HEK293 (cell line): ENCODE measurements at regions not wholly inside any gene's neighbourhood (a gene's known extent, or its start where the extent isn't known, plus 50 kb on each side); places are given as distances from the start of the nearest gene placed in this dataset.
"Not testable (repeated sequence)": the region's sequence is repeated elsewhere in the genome, so short reads cannot be mapped to it uniquely, and the experiment has no call there.

Experiments
- CTCF ChIA-PET: fragments of 350-600 bp; formaldehyde crosslinking; extraction: SDS; loops from one replicate; lab custom pipeline; 2021; ENCODE audit warnings: antibody characterized with exemption; lab: Yijun Ruan, JAX
- POLR2A ChIA-PET: fragments of 300-600 bp; formaldehyde crosslinking; extraction: SDS; loops from one replicate; lab custom pipeline; 2020; ENCODE audit warnings: antibody characterized with exemption, inconsistent platforms; lab: Yijun Ruan, JAX
- H3K27ac ChIP-seq: fragments of 200-500 bp; sonication (Bioruptor generic); 2 replicates; pipeline ENCODE4 v1.5.1; 2014; ENCODE audit warnings: low read depth, low read length, control low read depth, inconsistent platforms; ENCODE audit errors: extremely low read depth
- H3K36me3 ChIP-seq, 2 experiments: fragments of 200-500 bp in 1 of 2; sonication (Bioruptor generic) in 1 of 2; 1 replicate in 1 of 2; 2 replicates in 1 of 2; pipeline ENCODE4 v1.5.1; 2014 to 2017; ENCODE audit warnings: inconsistent platforms in 2 of 2, low read length in 2 of 2; ENCODE audit not compliant: control insufficient read depth in 2 of 2, insufficient read depth in 1 of 2
- H3K4me1 ChIP-seq: fragments of 200-500 bp; sonication (Bioruptor generic); 2 replicates; pipeline ENCODE4 v1.5.1; 2014; ENCODE audit warnings: mild to moderate bottlenecking, low read length, inconsistent platforms; ENCODE audit not compliant: control insufficient read depth, insufficient read depth
- H3K4me3 ChIP-seq: 2 replicates; pipeline ENCODE4 v1.5.1; 2011; ENCODE audit warnings: low read depth, mild to moderate bottlenecking, control low read depth, low read length, moderate library complexity
- H3K9me3 ChIP-seq: fragments of 200-500 bp; sonication (Bioruptor generic); 2 replicates; pipeline ENCODE4 v1.5.1; 2014; ENCODE audit warnings: low read depth, low read length, inconsistent platforms; ENCODE audit not compliant: control insufficient read depth, insufficient read depth
- BCL11A ChIP-seq: fragments of 450-650 bp; formaldehyde crosslinking; IDR thresholded peaks from 2 replicates; pipeline ENCODE4 v1.5.1; 2016; ENCODE audit warnings: low read depth, missing biosample characterization, missing genetic modification characterization
- BCL11B ChIP-seq: fragments of 450-650 bp; formaldehyde crosslinking; IDR thresholded peaks from 2 replicates; pipeline ENCODE4 v1.5.1; 2016; ENCODE audit warnings: low read depth, missing biosample characterization, missing genetic modification characterization
- HOXC10 ChIP-seq: sonication (generic); formaldehyde crosslinking; IDR thresholded peaks from 2 replicates; pipeline ENCODE4 v1.8.1; 2023; ENCODE audit warnings: mild to moderate bottlenecking, missing genetic modification reagents
- KLF7 ChIP-seq: fragments of 450-650 bp; formaldehyde crosslinking; IDR thresholded peaks from 2 replicates; pipeline ENCODE4 v1.5.1; 2016; ENCODE audit warnings: missing biosample characterization, missing genetic modification characterization, borderline replicate concordance
- KLF8 ChIP-seq: fragments of 450-650 bp; formaldehyde crosslinking; IDR thresholded peaks from 2 replicates; pipeline ENCODE4 v1.5.1; 2016; ENCODE audit warnings: missing biosample characterization, missing genetic modification characterization
- MYNN ChIP-seq: fragments of 450-650 bp; formaldehyde crosslinking; IDR thresholded peaks from 2 replicates; pipeline ENCODE4 v1.5.1; 2016; ENCODE audit warnings: missing biosample characterization, missing genetic modification characterization, borderline replicate concordance
- SETDB1 ChIP-seq: IDR thresholded peaks from one replicate; pipeline ENCODE4 v1.6.1; 2017; ENCODE audit warnings: mild to moderate bottlenecking, low read length, moderate library complexity, mixed read lengths; ENCODE audit not compliant: insufficient read length
- SP3 ChIP-seq: fragments of 450-650 bp; formaldehyde crosslinking; IDR thresholded peaks from 2 replicates; pipeline ENCODE4 v1.5.1; 2016; ENCODE audit warnings: missing biosample characterization, missing genetic modification characterization
- ZFHX2 ChIP-seq: fragments of 450-650 bp; formaldehyde crosslinking; conservative IDR thresholded peaks from 2 replicates; pipeline ENCODE4 v1.5.1; 2016; ENCODE audit warnings: missing biosample characterization, missing genetic modification characterization
- ZNF146 ChIP-seq: fragments of 450-650 bp; formaldehyde crosslinking; IDR thresholded peaks from 2 replicates; pipeline ENCODE4 v1.5.1; 2016; ENCODE audit warnings: missing biosample characterization, missing genetic modification characterization
- ZNF169 ChIP-seq: fragments of 450-650 bp; formaldehyde crosslinking; IDR thresholded peaks from 2 replicates; pipeline ENCODE4 v1.5.1; 2016; ENCODE audit warnings: missing biosample characterization, missing genetic modification characterization
- ZNF202 ChIP-seq: fragments of 450-650 bp; formaldehyde crosslinking; IDR thresholded peaks from 2 replicates; pipeline ENCODE4 v1.5.1; 2016; ENCODE audit warnings: missing biosample characterization, missing genetic modification characterization, borderline replicate concordance
- ZNF221 ChIP-seq: fragments of 450-650 bp; formaldehyde crosslinking; IDR thresholded peaks from 2 replicates; pipeline ENCODE4 v1.5.1; 2017; ENCODE audit warnings: missing biosample characterization, missing genetic modification characterization, borderline replicate concordance
- ZNF26 ChIP-seq: fragments of 450-650 bp; formaldehyde crosslinking; IDR thresholded peaks from 2 replicates; pipeline ENCODE4 v1.5.1; 2016; ENCODE audit warnings: missing biosample characterization, missing genetic modification characterization
- ZNF280C ChIP-seq: fragments of 450-650 bp; formaldehyde crosslinking; IDR thresholded peaks from 2 replicates; pipeline ENCODE4 v1.5.1; 2016; ENCODE audit warnings: missing biosample characterization, missing genetic modification characterization
- ZNF488 ChIP-seq: fragments of 450-650 bp; formaldehyde crosslinking; IDR thresholded peaks from 2 replicates; pipeline ENCODE4 v1.5.1; 2016; ENCODE audit warnings: missing biosample characterization, missing genetic modification characterization
- ZNF549 ChIP-seq: fragments of 450-650 bp; IDR thresholded peaks from 2 replicates; pipeline ENCODE4 v1.5.1; 2018; ENCODE audit warnings: missing biosample characterization, missing genetic modification characterization, mild to moderate bottlenecking, inconsistent platforms, moderate library complexity
- ZNF558 ChIP-seq: fragments of 450-650 bp; formaldehyde crosslinking; IDR thresholded peaks from 2 replicates; pipeline ENCODE4 v1.5.1; 2016; ENCODE audit warnings: missing biosample characterization, missing genetic modification characterization
- ZNF561 ChIP-seq: fragments of 450-650 bp; IDR thresholded peaks from 2 replicates; pipeline ENCODE4 v1.5.1; 2018; ENCODE audit warnings: missing biosample characterization, missing genetic modification characterization, borderline replicate concordance
- ZNF624 ChIP-seq: fragments of 450-650 bp; formaldehyde crosslinking; IDR thresholded peaks from 2 replicates; pipeline ENCODE4 v1.5.1; 2017; ENCODE audit warnings: missing biosample characterization, missing genetic modification characterization
- ZNF654 ChIP-seq: fragments of 450-650 bp; formaldehyde crosslinking; IDR thresholded peaks from 2 replicates; pipeline ENCODE4 v1.5.1; 2016; ENCODE audit warnings: low read depth, missing biosample characterization, missing genetic modification characterization
- ZNF664 ChIP-seq: fragments of 450-650 bp; formaldehyde crosslinking; IDR thresholded peaks from 2 replicates; pipeline ENCODE4 v1.5.1; 2016; ENCODE audit warnings: missing biosample characterization, missing genetic modification characterization
- ZNF785 ChIP-seq: fragments of 450-650 bp; formaldehyde crosslinking; IDR thresholded peaks from 2 replicates; pipeline ENCODE4 v1.5.1; 2016; ENCODE audit warnings: missing biosample characterization, missing genetic modification characterization
- ZSCAN4 ChIP-seq: fragments of 450-650 bp; formaldehyde crosslinking; IDR thresholded peaks from 2 replicates; pipeline ENCODE4 v1.5.1; 2017; ENCODE audit warnings: missing biosample characterization, missing genetic modification characterization

GRCh38 chr6:139954463-139955071 lies 580.1 kb upstream of the CITED2 start:
- H3K4me1 ChIP-seq: no peaks in the 10 kb centered on the region
- POLR2A ChIA-PET: no interaction called here

GRCh38 chr6:139953780-139954179 lies 579.3 kb upstream of the CITED2 start:
- H3K4me1 ChIP-seq, H3K36me3 ChIP-seq, CTCF ChIA-PET, H3K27ac ChIP-seq, H3K9me3 ChIP-seq, H3K4me3 ChIP-seq, POLR2A ChIA-PET: not testable (repeated sequence)

More at GRCh38 chr6:139954463-139955071, 580.1 kb upstream of the CITED2 start:
- TF ChIP-seq ZNF561 (tag by site-specific recombination) (no peak), ZNF664 (tag by site-specific recombination) (no peak), ZNF654 (tag by site-specific recombination) (no peak), ZNF146 (no peak), SETDB1 (peak; percentile 91), ZFHX2 (no peak), BCL11B (no peak), ZNF549 (tag by site-specific recombination) (no peak), HOXC10 (CRISPR knock-in tag) (no peak), ZNF624 (tag by site-specific recombination) (no peak), ZNF558 (tag by site-specific recombination) (peak; percentile 91)
- TF ChIP-seq, all 188 proteins: peak for 2
- Histone ChIP-seq H3K4me3 (no peak overlapping the region), H3K36me3 (no peaks in the 10 kb centered on the region), H3K27ac (no peak overlapping the region), H3K9me3 (no peaks in the 10 kb centered on the region)
- CTCF ChIA-PET: no interaction called here

GRCh38 chr6:139951172-139951571 lies 576.7 kb upstream of the CITED2 start:
- POLR2A ChIA-PET: no interaction called here
- TF ChIP-seq ZNF169 (tag by site-specific recombination) (no peak), SP3 (tag by site-specific recombination) (no peak), ZNF146 (0 out of 2 replicates have a peak, but pooled peaks have one; percentile 25), ZSCAN4 (tag by site-specific recombination) (no peak), ZNF488 (no peak)
- Histone ChIP-seq H3K27ac (no peak overlapping the region), H3K36me3 (no peaks in the 10 kb centered on the region), H3K4me1 (no peaks in the 10 kb centered on the region), H3K9me3 (no peaks in the 10 kb centered on the region), H3K4me3 (no peak overlapping the region)
- CTCF ChIA-PET: no interaction called here

- H3K9me3 ChIP-seq: no peaks in the 10 kb centered on the region
- POLR2A ChIA-PET: no interaction called here
- H3K27ac ChIP-seq: no peak overlapping the region
- H3K36me3 ChIP-seq: no peaks in the 10 kb centered on the region
- no peak for TF ChIP-seq ZNF280C (tag by site-specific recombination)
- no peak for TF ChIP-seq ZNF221 (tag by site-specific recombination)
- no peak for TF ChIP-seq BCL11A
- no peak for TF ChIP-seq ZNF26
- TF ChIP-seq KLF8 (tag by site-specific recombination): no peak
- TF ChIP-seq ZNF202 (tag by site-specific recombination): no peak
- no peak for TF ChIP-seq MYNN (tag by site-specific recombination)
- no peak for TF ChIP-seq ZNF785 (tag by site-specific recombination)
- TF ChIP-seq KLF7 (tag by site-specific recombination): no peak
- H3K4me1 ChIP-seq: peaks cover 13% of the 10 kb centered on the region
- CTCF ChIA-PET: no interaction called here
- H3K4me3 ChIP-seq: no peak overlapping the region
Measured at GRCh38 chr6:139944976-139945375, 570.5 kb upstream of the CITED2 start.
